IMR-90 (cell line): ENCODE measurements at regions not wholly inside any gene's neighbourhood (a gene's known extent, or its start where the extent isn't known, plus 50 kb on each side); places are given as distances from the start of the nearest gene placed in this dataset.

Experiments used
- BHLHE40 ChIP-seq: fragments of 150-350 bp; IDR thresholded peaks from 2 replicates; pipeline ENCODE4 v1.6.1; 2016; ENCODE audit warnings: mild to moderate bottlenecking, low read depth, low read length
- CEBPB ChIP-seq: IDR thresholded peaks from 2 replicates; pipeline ENCODE4 v1.6.1; 2012; ENCODE audit warnings: low read depth, low read length, improper control_type of control experiment
- CHD1 ChIP-seq: IDR thresholded peaks from 2 replicates; pipeline ENCODE4 v1.6.1; 2012; ENCODE audit warnings: low read depth, low read length, improper control_type of control experiment
- CTCF ChIP-seq: conservative IDR thresholded peaks from 2 replicates; pipeline ENCODE4 v1.5.1; 2012; ENCODE audit warnings: mild to moderate bottlenecking, low read depth, low read length, improper control_type of control experiment
- MAFK ChIP-seq: IDR thresholded peaks from 2 replicates; pipeline ENCODE4 v1.6.1; 2012; ENCODE audit warnings: low read depth, low read length, improper control_type of control experiment
- MAZ ChIP-seq: IDR thresholded peaks from 2 replicates; pipeline ENCODE4 v1.6.1; 2012; ENCODE audit warnings: low read depth, mild to moderate bottlenecking, low read length, improper control_type of control experiment, moderate library complexity, borderline replicate concordance
- POLR2A ChIP-seq: IDR thresholded peaks from 2 replicates; pipeline ENCODE4 v1.6.1; 2012; ENCODE audit warnings: mild to moderate bottlenecking, low read depth, low read length
- RFX5 ChIP-seq: IDR thresholded peaks from 2 replicates; pipeline ENCODE4 v1.8.0; 2012; ENCODE audit warnings: low read depth, mild to moderate bottlenecking, low read length, moderate library complexity
- SMC3 ChIP-seq: fragments of 150-350 bp; IDR thresholded peaks from 2 replicates; pipeline ENCODE4 v1.6.1; 2016; ENCODE audit warnings: low read depth, mild to moderate bottlenecking, antibody characterized with exemption, low read length, moderate library complexity

- TF ChIP-seq SMC3: no peak
- no peak for TF ChIP-seq CTCF
- no peak for TF ChIP-seq POLR2A
- no peak for TF ChIP-seq CHD1
- no peak for TF ChIP-seq RFX5
- no peak for TF ChIP-seq MAZ
- TF ChIP-seq CEBPB: no peak
- TF ChIP-seq BHLHE40: no peak
- no peak for TF ChIP-seq MAFK
Measured at GRCh38 chr4:3867403-3868100, 101.4 kb downstream of the ADRA2C start.
